GM12878 (cell line): ENCODE measurements at regions not wholly inside any gene's neighbourhood (a gene's known extent, or its start where the extent isn't known, plus 50 kb on each side); places are given as distances from the start of the nearest gene placed in this dataset.

Experiments
- ATAC-seq: fragments of 200-7000 bp; cut with Tn5 transposase; 3 replicates; pipeline ENCODE4 v1.9.1; 2020; ENCODE audit warnings: mild to moderate bottlenecking, moderate library complexity
- BruUV-seq: library from RNA; stranded (reverse); fragments of 400-500 nt; replicated peaks from 2 replicates; lab custom pipeline; 2021; lab: Mats Ljungman, UMichigan
- CTCF ChIA-PET: fragments of 300-600 bp; sonication (Branson Sonifier 250); formaldehyde crosslinking; extraction: SDS; loops from one replicate; lab custom pipeline; 2021; ENCODE audit warnings: inconsistent platforms; lab: Yijun Ruan, JAX
- POLR2A ChIA-PET: fragments of 350-600 bp; formaldehyde crosslinking; extraction: SDS; loops from one replicate; lab custom pipeline; 2021; ENCODE audit warnings: inconsistent platforms; lab: Charles Lee
- RAD21 ChIA-PET: fragments of 300-600 bp; sonication (Branson Sonifier 250); formaldehyde crosslinking; loops from one replicate; lab custom pipeline; 2023; ENCODE audit warnings: antibody characterized with exemption; ENCODE audit not compliant: unreplicated experiment; lab: Charles Lee
- SMC1A ChIA-PET: fragments of 300-600 bp; sonication (Branson Sonifier 250); formaldehyde crosslinking; loops from one replicate; lab custom pipeline; 2023; ENCODE audit not compliant: unreplicated experiment, uncharacterized antibody; lab: Charles Lee
- DNase-seq: peaks from one replicate; pipeline ENCODE4 v3.0.0-alpha.2; 2011; ENCODE audit warnings: low read depth, low spot score
- FAIRE-seq: peaks from 3 replicates; lab custom pipeline; 2011; peaks lifted over from hg19 to GRCh38; lab: Jason Lieb, UNC
- H2AFZ ChIP-seq: 2 replicates; pipeline ENCODE4 v1.6.0; 2011; ENCODE audit warnings: low read depth, low read length, control low read depth; ENCODE audit not compliant: control insufficient read depth
- H3K27ac ChIP-seq: 2 replicates; pipeline ENCODE4 v1.5.1; 2011; ENCODE audit warnings: control low read depth; ENCODE audit not compliant: control insufficient read depth, insufficient read depth
- H3K27me3 ChIP-seq, 2 experiments: replicated peaks in 1 of 2; 2 replicates each; pipeline versions ENCODE4 v1.6.0 to v1.6.1; 2011; ENCODE audit warnings: low read length in 1 of 2; ENCODE audit not compliant: control insufficient read depth in 2 of 2, insufficient read depth in 2 of 2
- H3K36me3 ChIP-seq, 2 experiments: 2 replicates each; pipeline ENCODE4 v1.5.1; 2011; ENCODE audit warnings: low read length in 1 of 2; ENCODE audit not compliant: control insufficient read depth in 2 of 2, insufficient read depth in 2 of 2
- H3K4me1 ChIP-seq: 2 replicates; pipeline ENCODE4 v1.6.1; 2011; ENCODE audit warnings: mild to moderate bottlenecking, low read length, moderate library complexity, mixed read lengths; ENCODE audit not compliant: control insufficient read depth, insufficient read depth
- H3K4me2 ChIP-seq: 2 replicates; pipeline ENCODE4 v1.6.0; 2011; ENCODE audit warnings: control low read depth; ENCODE audit not compliant: control insufficient read depth, insufficient read depth
- H3K4me3 ChIP-seq: fragments of 200-600 bp; sonication (generic); 2 replicates; pipeline ENCODE4 v1.5.1; 2016
- H3K79me2 ChIP-seq: 2 replicates; pipeline ENCODE4 v1.6.0; 2011; ENCODE audit warnings: low read length; ENCODE audit not compliant: control insufficient read depth, insufficient read depth
- H3K9ac ChIP-seq: 2 replicates; pipeline ENCODE4 v1.8.0; 2011; ENCODE audit warnings: low read length, control low read depth, mixed read lengths; ENCODE audit not compliant: control insufficient read depth, insufficient read depth
- H3K9me3 ChIP-seq: replicated peaks from 3 replicates; pipeline ENCODE4 v1.5.1; 2011; ENCODE audit warnings: mild to moderate bottlenecking, low read length; ENCODE audit not compliant: control insufficient read depth, insufficient read depth
- H4K20me1 ChIP-seq: 2 replicates; pipeline ENCODE4 v1.6.0; 2011; ENCODE audit not compliant: control insufficient read depth, insufficient read depth
- CEBPB ChIP-seq, 2 experiments: fragments of 150-350 bp in 1 of 2; IDR thresholded peaks; 2 replicates each; pipeline ENCODE4 v1.6.1; 2012 to 2014; ENCODE audit warnings: low read depth in 2 of 2, low read length in 2 of 2, borderline replicate concordance in 1 of 2, inconsistent platforms in 1 of 2
- EZH2 ChIP-seq: IDR thresholded peaks from 2 replicates; pipeline ENCODE4 v1.6.1; 2012; ENCODE audit warnings: low read depth, mild to moderate bottlenecking, control low read depth, inconsistent platforms, low read length, borderline replicate concordance; ENCODE audit not compliant: control insufficient read depth
- HDAC6 ChIP-seq: fragments of 200-600 bp; sonication (generic); IDR thresholded peaks from one replicate; pipeline ENCODE4 v1.8.0; 2017; ENCODE audit warnings: antibody characterized with exemption; ENCODE audit not compliant: unreplicated experiment
- IRF4 ChIP-seq: IDR thresholded peaks from 2 replicates; pipeline ENCODE4 v1.6.1; 2011; ENCODE audit warnings: low read depth, low read length
- KAT2A ChIP-seq: conservative IDR thresholded peaks from 2 replicates; pipeline ENCODE4 v1.6.1; 2011; ENCODE audit warnings: low read depth, low read length; ENCODE audit not compliant: control insufficient read depth
- MYB ChIP-seq: fragments of 150-350 bp; IDR thresholded peaks from 2 replicates; pipeline ENCODE4 v1.6.1; 2014; ENCODE audit warnings: mild to moderate bottlenecking, low read depth, low read length, borderline replicate concordance
- NFXL1 ChIP-seq: fragments of 450-650 bp; IDR thresholded peaks from 2 replicates; pipeline ENCODE4 v1.6.1; 2017; ENCODE audit warnings: antibody characterized with exemption, mild to moderate bottlenecking, borderline replicate concordance
- NR2C1 ChIP-seq: fragments of 450-650 bp; IDR thresholded peaks from 2 replicates; pipeline ENCODE4 v1.6.1; 2017; ENCODE audit warnings: antibody characterized with exemption, mild to moderate bottlenecking, moderate library complexity
- NR2C2 ChIP-seq: IDR thresholded peaks from 2 replicates; pipeline ENCODE4 v1.6.1; 2011; ENCODE audit warnings: borderline replicate concordance, low read depth; ENCODE audit not compliant: control insufficient read depth, insufficient read length
- SP1 ChIP-seq: IDR thresholded peaks from one replicate; pipeline ENCODE4 v1.6.1; 2011; ENCODE audit warnings: low read depth, low read length
- WRNIP1 ChIP-seq: IDR thresholded peaks from 2 replicates; pipeline ENCODE4 v1.6.1; 2011; ENCODE audit warnings: low read depth, low read length, improper control_type of control experiment, borderline replicate concordance
- ZNF622 ChIP-seq: fragments of 450-650 bp; IDR thresholded peaks from 2 replicates; pipeline ENCODE4 v1.6.1; 2017; ENCODE audit warnings: mild to moderate bottlenecking, inconsistent platforms
- WGBS: methylation state at CpG from one replicate; pipeline ENCODE4 v1.1.6; 2016; ENCODE audit warnings: low lambda C conversion rate; ENCODE audit not compliant: insufficient replicate concordance, insufficient coverage; ENCODE audit errors: missing lambda C conversion rate; 5-methylcytosine and 5-hydroxymethylcytosine counted together
- in situ Hi-C: fragments of 300-500 bp; cut with MboI; formaldehyde crosslinking; loops from 9 replicates; pipeline ENCODE4 v1.14.3; 2018; ENCODE audit warnings: mixed read lengths
- intact Hi-C: fragments of 100-400 bp; cut with micrococcal nuclease; formaldehyde crosslinking; loops from one replicate; pipeline ENCODE4 v1.14.2; 2022; ENCODE audit not compliant: unreplicated experiment
- TF ChIP-seq, protein P1 (sequence below): fragments of 450-650 bp; IDR thresholded peaks from 2 replicates; pipeline ENCODE4 v1.6.1; 2018; ENCODE audit warnings: borderline replicate concordance, mild to moderate bottlenecking; ENCODE audit not compliant: partially characterized antibody
- TF ChIP-seq, protein P2 (sequence below): fragments of 150-350 bp; IDR thresholded peaks from 2 replicates; pipeline ENCODE4 v1.6.1; 2014; ENCODE audit warnings: mild to moderate bottlenecking, low read depth, low read length

DNA sequence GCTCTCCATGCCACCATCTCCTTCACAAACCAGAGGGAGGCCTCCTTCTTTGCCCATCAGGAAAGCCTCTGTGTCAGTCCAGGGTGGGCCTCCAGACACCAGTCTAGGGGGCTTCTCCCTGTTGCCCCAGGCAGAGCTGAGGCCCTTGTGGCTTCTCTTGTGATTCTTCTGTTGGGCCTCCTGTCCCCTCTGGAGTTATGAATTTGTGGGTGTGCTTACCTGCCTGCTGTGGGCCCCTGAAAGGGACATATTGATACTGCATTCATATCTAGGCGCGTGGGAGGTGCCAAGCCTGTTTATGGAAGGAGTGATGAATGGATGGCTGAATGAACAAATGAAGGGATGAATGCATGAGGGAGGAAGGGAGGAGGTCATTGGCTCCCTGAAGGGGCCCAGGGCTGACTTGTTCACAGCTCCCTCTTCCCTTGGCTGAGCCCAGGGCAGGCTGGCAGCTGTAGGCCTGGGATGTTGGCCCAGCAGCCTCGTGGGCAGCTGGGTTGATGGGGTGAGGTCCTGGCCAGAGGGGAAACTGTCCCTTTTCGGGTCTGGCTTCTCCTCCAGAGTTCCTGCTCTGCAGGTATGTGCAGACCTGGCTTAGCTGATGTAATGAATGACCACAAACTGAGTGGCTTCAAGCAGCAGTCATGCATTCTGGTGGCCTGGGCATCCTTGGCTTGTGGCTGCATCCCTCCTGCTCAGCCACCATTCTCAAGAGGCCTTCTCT is 195.4 kb downstream of the GOLGA6L6 start:
- no peak for FAIRE-seq
- Histone ChIP-seq H3K4me3 (no peak overlapping the region), H3K4me1 (no peaks in the 10 kb centered on the region), H3K27ac (no peak overlapping the region), H2AFZ (no peak overlapping the region), H3K36me3 (no peaks in the 10 kb centered on the region), H3K9ac (no peak overlapping the region), H3K27me3 (no peaks in the 10 kb centered on the region), H4K20me1 (no peaks in the 10 kb centered on the region), H3K4me2 (no peak overlapping the region), H3K79me2 (no peaks in the 10 kb centered on the region), H3K9me3 (peaks cover under 1% of the 10 kb centered on the region; the same call in 1 of the 3 replicates)
- 35% methylated on average over 4 of the region's 4 CpGs for WGBS
- POLR2A ChIA-PET = no interaction called here
- BruUV-seq = no TSS peak
- intact Hi-C loops = no loop called here
- ATAC-seq = no peak
- in situ Hi-C loops = loop anchor here (10.0 kb wide), 1 partner anchor 1889 kb away; no protein-coding TSS in a partner anchor
- TF ChIP-seq ZNF622 (no peak), NR2C2 (no peak), CEBPB (IDR thresholded peaks at IDR 0.05; ENCODE audit: borderline replicate concordance in 1 of 2, low read depth in 2 of 2, low read length in 2 of 2) (no peak), HDAC6 (no peak), MYB (no peak), SP1 (no peak), WRNIP1 (no peak), EZH2 (no peak), IRF4 (no peak), NR2C1 (no peak), NFXL1 (no peak), KAT2A (no peak)
- TF ChIP-seq, protein P1, sequence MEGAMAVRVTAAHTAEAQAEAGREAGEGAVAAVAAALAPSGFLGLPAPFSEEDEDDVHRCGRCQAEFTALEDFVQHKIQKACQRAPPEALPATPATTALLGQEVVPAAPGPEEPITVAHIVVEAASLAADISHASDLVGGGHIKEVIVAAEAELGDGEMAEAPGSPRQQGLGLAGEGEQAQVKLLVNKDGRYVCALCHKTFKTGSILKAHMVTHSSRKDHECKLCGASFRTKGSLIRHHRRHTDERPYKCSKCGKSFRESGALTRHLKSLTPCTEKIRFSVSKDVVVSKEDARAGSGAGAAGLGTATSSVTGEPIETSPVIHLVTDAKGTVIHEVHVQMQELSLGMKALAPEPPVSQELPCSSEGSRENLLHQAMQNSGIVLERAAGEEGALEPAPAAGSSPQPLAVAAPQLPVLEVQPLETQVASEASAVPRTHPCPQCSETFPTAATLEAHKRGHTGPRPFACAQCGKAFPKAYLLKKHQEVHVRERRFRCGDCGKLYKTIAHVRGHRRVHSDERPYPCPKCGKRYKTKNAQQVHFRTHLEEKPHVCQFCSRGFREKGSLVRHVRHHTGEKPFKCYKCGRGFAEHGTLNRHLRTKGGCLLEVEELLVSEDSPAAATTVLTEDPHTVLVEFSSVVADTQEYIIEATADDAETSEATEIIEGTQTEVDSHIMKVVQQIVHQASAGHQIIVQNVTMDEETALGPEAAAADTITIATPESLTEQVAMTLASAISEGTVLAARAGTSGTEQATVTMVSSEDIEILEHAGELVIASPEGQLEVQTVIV = no peak
- TF ChIP-seq, protein P2, sequence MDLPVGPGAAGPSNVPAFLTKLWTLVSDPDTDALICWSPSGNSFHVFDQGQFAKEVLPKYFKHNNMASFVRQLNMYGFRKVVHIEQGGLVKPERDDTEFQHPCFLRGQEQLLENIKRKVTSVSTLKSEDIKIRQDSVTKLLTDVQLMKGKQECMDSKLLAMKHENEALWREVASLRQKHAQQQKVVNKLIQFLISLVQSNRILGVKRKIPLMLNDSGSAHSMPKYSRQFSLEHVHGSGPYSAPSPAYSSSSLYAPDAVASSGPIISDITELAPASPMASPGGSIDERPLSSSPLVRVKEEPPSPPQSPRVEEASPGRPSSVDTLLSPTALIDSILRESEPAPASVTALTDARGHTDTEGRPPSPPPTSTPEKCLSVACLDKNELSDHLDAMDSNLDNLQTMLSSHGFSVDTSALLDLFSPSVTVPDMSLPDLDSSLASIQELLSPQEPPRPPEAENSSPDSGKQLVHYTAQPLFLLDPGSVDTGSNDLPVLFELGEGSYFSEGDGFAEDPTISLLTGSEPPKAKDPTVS = no peak
- SMC1A ChIA-PET = no interaction called here
- DNase-seq = no peak
- RAD21 ChIA-PET = no interaction called here
- CTCF ChIA-PET = no interaction called here
